ENCODE measurements at regions not wholly inside any gene's neighbourhood (a gene's known extent, or its start where the extent isn't known, plus 50 kb on each side); places are given as distances from the start of the nearest gene placed in this dataset.

DNA sequence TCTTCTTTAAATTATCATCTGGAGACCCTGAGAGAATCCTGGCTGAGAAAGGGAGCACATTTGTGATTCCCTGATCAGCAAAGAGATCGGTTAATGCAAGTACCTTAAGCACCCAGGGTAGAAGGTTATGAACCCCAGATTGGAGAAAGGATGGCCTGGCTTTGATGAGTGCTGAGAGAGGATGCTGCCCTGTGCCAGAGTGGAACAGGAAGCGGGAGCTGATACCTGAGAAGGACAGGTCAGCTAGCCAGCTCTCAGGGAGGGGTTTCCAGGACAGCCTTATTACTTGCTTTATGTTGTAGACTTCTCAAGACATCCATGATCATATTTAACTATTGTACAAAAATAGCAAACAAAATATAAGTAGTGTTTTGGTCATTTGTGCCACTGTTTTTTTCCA is 141.9 kb downstream of the GATB start:
- Histone ChIP-seq H3K4me1 (ENCODE audit: insufficient read depth, low read length) (peaks cover 20% of the 10 kb centered on the region), H3K9me3 (ENCODE audit: insufficient read depth, low read depth, low read length) (no peaks in the 10 kb centered on the region), H3K4me3 (ENCODE audit: low read length) (no peak overlapping the region), H3K36me3 (ENCODE audit: insufficient read depth, low read depth, low read length) (no peaks in the 10 kb centered on the region), H3K27me3 (ENCODE audit: insufficient read depth, low read length) (no peaks in the 10 kb centered on the region), H3K9ac (ENCODE audit: low read depth, low read length) (no peak overlapping the region), H3K27ac (ENCODE audit: low read length) (no peak overlapping the region)

DNA sequence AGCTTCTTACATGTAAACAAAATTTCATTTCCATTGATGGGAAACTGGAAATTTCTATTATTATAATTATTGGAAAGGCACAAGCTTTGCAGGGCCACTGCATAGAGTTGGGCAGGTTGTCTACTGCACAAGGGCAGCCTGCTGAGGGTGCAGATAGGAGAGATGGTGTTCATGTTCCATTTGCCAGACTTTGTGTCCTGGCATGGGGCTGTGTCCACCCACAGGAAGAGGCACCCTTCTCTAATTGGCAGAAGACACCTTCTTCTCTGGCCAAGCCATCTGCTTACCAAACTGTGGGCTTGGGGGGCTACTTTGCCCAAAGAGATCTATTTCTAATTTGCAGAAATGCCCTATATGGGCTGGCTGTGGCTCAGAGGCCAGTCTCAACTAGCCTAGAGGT is 140.7 kb downstream of the GATB start:
- no peaks in the 10 kb centered on the region for H3K27me3 ChIP-seq (ENCODE audit: insufficient read depth, low read length)
- H3K36me3 ChIP-seq (ENCODE audit: insufficient read depth, low read depth, low read length) = no peaks in the 10 kb centered on the region
- H3K9ac ChIP-seq (ENCODE audit: low read depth, low read length) = no peak overlapping the region
- no peaks in the 10 kb centered on the region for H3K9me3 ChIP-seq (ENCODE audit: insufficient read depth, low read depth, low read length)
- no peak overlapping the region for H3K27ac ChIP-seq (ENCODE audit: low read length)
- no peak overlapping the region for H3K4me3 ChIP-seq (ENCODE audit: low read length)
- H3K4me1 ChIP-seq (ENCODE audit: insufficient read depth, low read length) = peaks cover 20% of the 10 kb centered on the region

All from iPS-20b (cell line).